ENCODE measurements at regions not wholly inside any gene's neighbourhood (a gene's known extent, or its start where the extent isn't known, plus 50 kb on each side); places are given as distances from the start of the nearest gene placed in this dataset.

GRCh38 chr12:77630344-77630743, 200.3 kb upstream of the NAV3 start:
- H3K4me1 ChIP-seq (replicated peaks; ENCODE audit: insufficient read depth) = no peaks in the 10 kb centered on the region
- ChIA-PET CTCF (no interaction called here), POLR2A (ENCODE audit: unreplicated experiment) (no interaction called here)
- no peaks in the 10 kb centered on the region for H3K79me2 ChIP-seq (ENCODE audit: low read depth)
- TF ChIP-seq EZH2 (IDR thresholded peaks at IDR 0.05; ENCODE audit: low read depth) = no peak
- BruUV-seq (replicated peaks) = no TSS peak
- no peaks in the 10 kb centered on the region for H3F3A ChIP-seq (ENCODE audit: insufficient read depth, low read depth)
- H4K20me1 ChIP-seq (ENCODE audit: insufficient read depth) = no peaks in the 10 kb centered on the region
- H3K4me2 ChIP-seq = no peak overlapping the region
- no peak overlapping the region for H2AFZ ChIP-seq
- no peaks in the 10 kb centered on the region for H3K9me2 ChIP-seq (ENCODE audit: insufficient read depth)
- no peaks in the 10 kb centered on the region for H3K36me3 ChIP-seq (ENCODE audit: low read depth)
- H3K4me3 ChIP-seq = no peak overlapping the region
- no peak for DNase-seq
- no peaks in the 10 kb centered on the region for H3K27me3 ChIP-seq (ENCODE audit: insufficient read depth, low read depth)
- intact Hi-C loops (cut with micrococcal nuclease; ENCODE audit: unreplicated experiment) = no loop called here
- no peaks in the 10 kb centered on the region for H3K9me3 ChIP-seq (ENCODE audit: insufficient read depth, low read depth)
- H3K27ac ChIP-seq = no peak overlapping the region

GRCh38 chr12:77629141-77629540, 201.6 kb upstream of the NAV3 start:
- Histone ChIP-seq H3K27ac (no peak overlapping the region), H3K9me2 (ENCODE audit: insufficient read depth) (no peaks in the 10 kb centered on the region), H3K79me2 (ENCODE audit: low read depth) (no peaks in the 10 kb centered on the region), H3K9me3 (ENCODE audit: insufficient read depth, low read depth) (no peaks in the 10 kb centered on the region), H3F3A (ENCODE audit: insufficient read depth, low read depth) (no peaks in the 10 kb centered on the region), H3K4me3 (no peak overlapping the region), H3K27me3 (ENCODE audit: insufficient read depth, low read depth) (no peaks in the 10 kb centered on the region), H3K4me1 (replicated peaks; ENCODE audit: insufficient read depth) (no peaks in the 10 kb centered on the region), H4K20me1 (ENCODE audit: insufficient read depth) (no peaks in the 10 kb centered on the region), H3K4me2 (no peak overlapping the region), H2AFZ (no peak overlapping the region), H3K36me3 (ENCODE audit: low read depth) (no peaks in the 10 kb centered on the region)
- intact Hi-C loops (cut with micrococcal nuclease; ENCODE audit: unreplicated experiment) = no loop called here
- BruUV-seq (replicated peaks) = no TSS peak
- ChIA-PET POLR2A (ENCODE audit: unreplicated experiment) (no interaction called here), CTCF (no interaction called here)
- no peak for DNase-seq
- TF ChIP-seq CTCF (conservative IDR thresholded peaks at IDR 0.05) = no peak
- no peak for TF ChIP-seq EZH2 (IDR thresholded peaks at IDR 0.05; ENCODE audit: low read depth)

GRCh38 chr12:77625441-77625840, 205.3 kb upstream of the NAV3 start:
- H4K20me1 ChIP-seq (ENCODE audit: insufficient read depth) = no peaks in the 10 kb centered on the region
- no peaks in the 10 kb centered on the region for H3K27me3 ChIP-seq (ENCODE audit: insufficient read depth, low read depth)
- no peaks in the 10 kb centered on the region for H3F3A ChIP-seq (ENCODE audit: insufficient read depth, low read depth)
- POLR2A ChIA-PET (ENCODE audit: unreplicated experiment) = interaction anchor here (0.7 kb wide), 1 partner anchor 42 kb away, joined by 8 read pairs; no protein-coding TSS in a partner anchor
- intact Hi-C loops (cut with micrococcal nuclease; ENCODE audit: unreplicated experiment) = no loop called here
- no peak overlapping the region for H3K4me2 ChIP-seq
- no peaks in the 10 kb centered on the region for H3K9me2 ChIP-seq (ENCODE audit: insufficient read depth)
- H3K9me3 ChIP-seq (ENCODE audit: insufficient read depth, low read depth) = no peaks in the 10 kb centered on the region
- peak in 1 of 2 experiments; percentile 6 for DNase-seq
- TF ChIP-seq CTCF (conservative IDR thresholded peaks at IDR 0.05) = no peak
- TF ChIP-seq EZH2 (IDR thresholded peaks at IDR 0.05; ENCODE audit: low read depth) = no peak
- BruUV-seq (replicated peaks) = no TSS peak
- no peak overlapping the region for H3K4me3 ChIP-seq
- H2AFZ ChIP-seq = no peak overlapping the region
- no peak overlapping the region for H3K27ac ChIP-seq
- no peaks in the 10 kb centered on the region for H3K4me1 ChIP-seq (replicated peaks; ENCODE audit: insufficient read depth)
- no peaks in the 10 kb centered on the region for H3K36me3 ChIP-seq (ENCODE audit: low read depth)
- CTCF ChIA-PET = no interaction called here
- no peaks in the 10 kb centered on the region for H3K79me2 ChIP-seq (ENCODE audit: low read depth)

DNA sequence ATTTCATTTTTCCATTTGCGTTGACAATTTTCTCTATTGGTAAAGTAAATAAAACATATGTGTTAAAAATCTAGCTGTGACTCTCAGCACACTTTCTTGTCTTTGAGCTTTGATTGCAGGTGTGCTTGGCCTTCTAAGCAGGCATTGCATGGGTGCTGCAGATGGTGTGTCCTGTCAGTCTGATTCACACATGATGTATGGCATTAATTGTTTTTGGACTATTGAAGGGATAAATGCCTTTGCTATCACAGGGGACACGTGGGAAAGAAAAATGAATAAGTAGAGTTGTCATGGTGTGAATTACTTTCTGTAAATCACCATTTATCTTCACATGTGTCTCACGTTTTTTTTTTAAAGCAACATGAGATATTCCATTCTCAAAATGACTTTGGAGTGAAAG, 211.3 kb upstream of the NAV3 start:
- TF ChIP-seq EZH2 (IDR thresholded peaks at IDR 0.05; ENCODE audit: low read depth) = no peak
- TF ChIP-seq CTCF (conservative IDR thresholded peaks at IDR 0.05) = no peak
- intact Hi-C loops (cut with micrococcal nuclease; ENCODE audit: unreplicated experiment) = no loop called here
- POLR2A ChIA-PET (ENCODE audit: unreplicated experiment) = no interaction called here
- no peak overlapping the region for H3K4me3 ChIP-seq
- H3K9me2 ChIP-seq (ENCODE audit: insufficient read depth) = no peaks in the 10 kb centered on the region
- H3K4me2 ChIP-seq = no peak overlapping the region
- H3K9me3 ChIP-seq (ENCODE audit: insufficient read depth, low read depth) = no peaks in the 10 kb centered on the region
- H3K79me2 ChIP-seq (ENCODE audit: low read depth) = no peaks in the 10 kb centered on the region
- H3F3A ChIP-seq (ENCODE audit: insufficient read depth, low read depth) = no peaks in the 10 kb centered on the region
- H3K27me3 ChIP-seq (ENCODE audit: insufficient read depth, low read depth) = no peaks in the 10 kb centered on the region
- no TSS peak for BruUV-seq (replicated peaks)
- no peak for DNase-seq
- no peaks in the 10 kb centered on the region for H4K20me1 ChIP-seq (ENCODE audit: insufficient read depth)
- H3K4me1 ChIP-seq (replicated peaks; ENCODE audit: insufficient read depth) = no peaks in the 10 kb centered on the region
- H3K27ac ChIP-seq = no peak overlapping the region
- no peak overlapping the region for H2AFZ ChIP-seq
- CTCF ChIA-PET = no interaction called here
- no peaks in the 10 kb centered on the region for H3K36me3 ChIP-seq (ENCODE audit: low read depth)
